SU-DHL-6 (cell line): ENCODE measurements at regions not wholly inside any gene's neighbourhood (a gene's known extent, or its start where the extent isn't known, plus 50 kb on each side); places are given as distances from the start of the nearest gene placed in this dataset.

Experiments used
- CTCF ChIP-seq: fragments of 200-600 bp; sonication (generic); IDR thresholded peaks from one replicate; pipeline ENCODE4 v1.5.1; 2017; ENCODE audit warnings: antibody characterized with exemption, mild to moderate bottlenecking, low read length, moderate library complexity; ENCODE audit not compliant: insufficient read depth, poor library complexity, severe bottlenecking
- EZH2phosphoT487 ChIP-seq: fragments of 200-600 bp; sonication (generic), shearing (Covaris generic); conservative IDR thresholded peaks from 2 replicates; pipeline ENCODE4 v1.6.1; 2018; ENCODE audit warnings: mild to moderate bottlenecking, antibody characterized with exemption, low read length, moderate library complexity, mixed read lengths

- no peak for TF ChIP-seq CTCF
- TF ChIP-seq EZH2phosphoT487 = no peak
Observed at GRCh38 chr15:99503411-99503810, 62.4 kb upstream of the MEF2A start.
